ENCODE measurements at regions not wholly inside any gene's neighbourhood (a gene's known extent, or its start where the extent isn't known, plus 50 kb on each side); places are given as distances from the start of the nearest gene placed in this dataset.

GRCh38 chr1:103367186-103367585, 158.3 kb upstream of the RNPC3 start:
- TF ChIP-seq REST (IDR thresholded peaks at IDR 0.05; ENCODE audit: unreplicated experiment): no peak
- no peak for TF ChIP-seq CREB1 (CRISPR knock-in tag; IDR thresholded peaks at IDR 0.05; ENCODE audit: low read depth)
- no peak for TF ChIP-seq CTCF (conservative IDR thresholded peaks at IDR 0.05; ENCODE audit: low read depth in 2 of 2)
- TF ChIP-seq EZH2 (IDR thresholded peaks at IDR 0.05; ENCODE audit: low read depth, unreplicated experiment): no peak
- no peak for TF ChIP-seq POLR2AphosphoS5 (IDR thresholded peaks at IDR 0.05; ENCODE audit: low read depth)
- no peak for TF ChIP-seq ZNF462 (CRISPR knock-in tag; IDR thresholded peaks at IDR 0.05)
- TF ChIP-seq EZH2phosphoT487 (IDR thresholded peaks at IDR 0.05; ENCODE audit: unreplicated experiment): no peak
- no peak for TF ChIP-seq STAT1 (IDR thresholded peaks at IDR 0.05; ENCODE audit: unreplicated experiment)
- TF ChIP-seq ZNF114 (CRISPR knock-in tag; IDR thresholded peaks at IDR 0.05): no peak
- no peak for TF ChIP-seq ZNF331 (CRISPR knock-in tag; IDR thresholded peaks at IDR 0.05; ENCODE audit: low read depth)
- TF ChIP-seq NANOG (IDR thresholded peaks at IDR 0.05; ENCODE audit: borderline replicate concordance): no peak
- TF ChIP-seq JUNB (IDR thresholded peaks at IDR 0.05; ENCODE audit: unreplicated experiment): no peak
